ENCODE measurements at regions not wholly inside any gene's neighbourhood (a gene's known extent, or its start where the extent isn't known, plus 50 kb on each side); places are given as distances from the start of the nearest gene placed in this dataset.

GRCh38 chr18:45266023-45266422 is 349.3 kb upstream of the SLC14A2 start:
- DNase-seq (ENCODE audit: low read depth, low spot score), result no peak

DNA sequence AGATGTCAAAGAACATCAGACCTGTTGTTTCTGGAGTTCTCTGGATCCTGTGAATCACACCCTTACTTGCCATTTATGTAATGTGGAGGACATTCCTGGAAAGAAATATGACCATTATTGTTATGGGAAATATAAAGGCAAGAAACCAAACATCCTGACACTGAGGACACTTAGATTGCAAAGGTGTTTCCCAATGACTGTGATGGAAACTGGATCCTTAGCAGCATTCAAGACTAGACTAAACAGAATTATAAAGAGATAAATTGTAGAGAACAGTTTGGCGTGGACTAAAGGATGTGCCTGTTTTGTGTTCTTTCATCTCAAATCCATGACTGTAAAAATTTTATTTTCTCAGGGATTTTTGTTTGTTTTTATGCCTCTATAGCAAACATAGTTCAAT is 347.7 kb upstream of the SLC14A2 start:
- DNase-seq (ENCODE audit: low read depth, low spot score), result no peak

GRCh38 chr18:45268583-45268982 is 346.7 kb upstream of the SLC14A2 start:
- DNase-seq (ENCODE audit: low read depth, low spot score), result no peak

GRCh38 chr18:45270289-45270771 is 344.9 kb upstream of the SLC14A2 start:
- DNase-seq (ENCODE audit: low read depth, low spot score), result no peak

- DNase-seq (ENCODE audit: low read depth, low spot score), result no peak
Measured at GRCh38 chr18:45274026-45274425, 341.2 kb upstream of the SLC14A2 start.

- no peak for DNase-seq (ENCODE audit: low read depth, low spot score)
Measured at GRCh38 chr18:45275367-45276113, 339.7 kb upstream of the SLC14A2 start.

DNA sequence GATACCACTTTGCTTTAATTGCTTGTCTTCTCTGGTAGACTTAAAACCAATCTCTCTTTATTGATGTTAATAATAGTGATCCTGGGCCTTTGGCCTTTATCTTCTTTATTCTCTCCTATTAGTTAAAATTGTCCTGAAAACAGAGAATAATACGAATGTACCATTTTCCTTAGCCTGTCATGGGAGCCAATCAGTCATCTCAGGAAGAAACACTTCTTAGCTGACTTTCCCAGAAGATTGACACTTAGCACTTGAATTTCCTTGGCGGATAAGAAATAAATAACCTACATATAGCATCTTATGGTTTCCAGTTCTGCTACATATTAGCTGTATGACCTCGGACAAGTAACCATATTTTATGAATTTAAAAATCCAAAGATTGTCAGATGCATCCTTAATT is 338.4 kb upstream of the SLC14A2 start:
- no peak for DNase-seq (ENCODE audit: low read depth, low spot score)

DNA sequence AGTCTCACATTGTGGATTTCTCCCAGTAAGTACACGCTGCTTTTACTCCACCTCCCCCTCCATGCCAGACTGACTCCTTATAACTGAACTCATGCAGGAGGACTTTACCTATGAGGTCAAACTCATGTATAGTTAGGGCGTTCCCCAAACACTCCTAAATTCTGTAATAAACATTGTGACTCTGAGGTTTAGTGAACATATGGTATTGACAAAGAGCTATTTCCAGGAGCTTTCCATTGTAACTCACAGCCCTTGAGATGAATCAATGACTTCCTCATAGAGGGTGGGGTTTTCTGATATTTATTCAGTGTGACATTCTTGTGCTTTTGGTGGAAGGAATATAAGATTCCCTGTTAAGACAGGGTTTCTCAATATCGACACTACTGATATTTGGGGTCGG is 337.4 kb upstream of the SLC14A2 start:
- DNase-seq (ENCODE audit: low read depth, low spot score), result no peak

DNA sequence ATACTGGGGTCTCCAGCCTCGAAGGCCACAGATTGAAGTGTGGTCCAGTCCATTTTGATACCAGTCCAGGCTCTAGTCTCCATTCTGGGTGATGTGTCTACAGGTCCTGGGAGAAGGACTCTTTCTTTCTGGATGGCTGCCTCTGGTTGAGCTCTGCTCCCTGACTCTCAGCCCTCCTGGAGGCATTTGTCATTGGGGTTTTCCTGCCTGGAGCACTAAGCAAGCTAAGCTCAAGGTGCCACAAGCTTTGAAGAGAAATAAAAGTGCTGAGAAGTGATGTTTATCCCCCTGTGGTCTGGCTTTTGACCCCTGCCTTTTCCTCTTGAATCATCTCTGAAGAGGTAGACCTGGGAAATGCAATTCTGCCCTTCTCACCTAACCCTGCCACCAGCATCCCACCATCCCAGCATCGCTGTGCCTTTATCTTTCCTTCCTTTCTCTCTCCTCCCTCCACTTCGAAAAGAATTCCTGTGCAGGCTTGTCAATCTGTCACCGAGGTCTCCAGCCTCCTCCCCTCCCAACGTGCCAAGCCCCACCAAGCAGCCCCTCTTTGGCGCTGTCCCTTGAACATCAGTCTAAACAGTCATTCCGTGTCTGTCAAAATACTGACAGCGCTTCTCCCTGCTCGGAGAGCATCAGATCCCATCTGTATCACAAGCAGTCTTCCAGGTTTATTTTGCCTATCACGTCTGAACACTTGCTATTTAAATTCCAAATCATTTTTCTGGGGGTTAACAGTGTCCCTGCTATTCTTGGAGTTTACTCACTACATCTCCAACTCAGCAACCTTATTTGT is 334.6 kb upstream of the SLC14A2 start:
- no peak for DNase-seq (ENCODE audit: low read depth, low spot score)

DNA sequence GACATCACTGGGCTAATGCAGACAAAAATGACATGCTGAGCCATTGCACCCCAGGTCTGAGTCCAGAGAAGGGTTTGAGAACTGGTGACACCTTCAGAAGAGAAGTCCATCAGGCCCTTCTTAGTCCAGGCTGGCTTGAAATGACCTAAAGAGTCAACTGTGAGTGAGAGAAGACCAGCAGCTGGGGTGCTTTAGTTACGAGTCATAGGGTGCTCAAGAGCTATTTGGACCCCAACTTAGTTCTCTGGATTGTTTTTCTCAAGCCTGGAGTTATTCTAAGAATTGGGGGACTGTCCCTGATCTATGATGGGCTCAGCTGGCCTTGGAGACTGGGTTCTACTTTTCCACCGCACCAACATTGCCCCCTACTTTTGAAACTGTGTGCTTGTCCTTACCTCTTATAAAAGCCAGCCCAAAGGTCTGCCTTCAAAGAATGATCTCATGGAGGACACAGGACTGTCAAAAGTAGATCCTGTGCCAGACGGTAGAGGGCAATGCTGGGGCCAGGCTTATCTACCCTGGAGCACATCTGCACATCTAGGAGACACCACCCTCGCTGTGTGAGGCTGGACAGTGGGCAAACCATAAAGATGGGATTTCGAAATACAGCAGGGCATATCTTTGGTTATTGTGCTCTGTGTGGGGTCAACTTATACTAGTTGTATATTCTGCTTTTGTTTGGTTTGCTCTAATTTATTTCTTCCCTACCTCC is 333.0 kb upstream of the SLC14A2 start:
- no peak for DNase-seq (ENCODE audit: low read depth, low spot score)

GRCh38 chr18:45284174-45284573 is 331.1 kb upstream of the SLC14A2 start:
- DNase-seq (ENCODE audit: low read depth, low spot score), result no peak

- DNase-seq (ENCODE audit: low read depth, low spot score), result no peak
Measured at GRCh38 chr18:45284851-45285250, 330.4 kb upstream of the SLC14A2 start.

DNA sequence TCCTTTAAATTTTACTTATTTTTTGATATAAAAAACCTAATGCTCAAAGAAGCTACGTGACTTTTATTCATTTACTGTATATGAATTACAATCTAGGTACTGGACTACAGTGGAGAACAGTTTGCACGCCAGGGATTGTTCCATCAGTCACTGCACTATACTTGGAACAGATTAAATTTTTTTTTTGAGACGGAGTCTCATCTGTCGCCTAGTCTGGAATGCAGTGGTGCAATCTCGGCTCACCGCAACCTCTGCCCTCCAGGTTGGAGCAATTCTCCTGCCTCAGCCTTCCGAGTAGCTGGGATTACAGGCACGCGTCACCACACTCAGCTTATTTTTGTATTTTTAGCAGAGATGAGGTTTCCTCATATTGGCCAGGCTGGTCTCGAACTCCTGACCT is 330.0 kb upstream of the SLC14A2 start:
- no peak for DNase-seq (ENCODE audit: low read depth, low spot score)

- DNase-seq (ENCODE audit: low read depth, low spot score), result no peak
Measured at GRCh38 chr18:45286431-45286830, 328.8 kb upstream of the SLC14A2 start.

- DNase-seq (ENCODE audit: low read depth, low spot score), result no peak
Measured at GRCh38 chr18:45287531-45287930, 327.7 kb upstream of the SLC14A2 start.

GRCh38 chr18:45290364-45290763 is 324.9 kb upstream of the SLC14A2 start:
- no peak for DNase-seq (ENCODE audit: low read depth, low spot score)

DNA sequence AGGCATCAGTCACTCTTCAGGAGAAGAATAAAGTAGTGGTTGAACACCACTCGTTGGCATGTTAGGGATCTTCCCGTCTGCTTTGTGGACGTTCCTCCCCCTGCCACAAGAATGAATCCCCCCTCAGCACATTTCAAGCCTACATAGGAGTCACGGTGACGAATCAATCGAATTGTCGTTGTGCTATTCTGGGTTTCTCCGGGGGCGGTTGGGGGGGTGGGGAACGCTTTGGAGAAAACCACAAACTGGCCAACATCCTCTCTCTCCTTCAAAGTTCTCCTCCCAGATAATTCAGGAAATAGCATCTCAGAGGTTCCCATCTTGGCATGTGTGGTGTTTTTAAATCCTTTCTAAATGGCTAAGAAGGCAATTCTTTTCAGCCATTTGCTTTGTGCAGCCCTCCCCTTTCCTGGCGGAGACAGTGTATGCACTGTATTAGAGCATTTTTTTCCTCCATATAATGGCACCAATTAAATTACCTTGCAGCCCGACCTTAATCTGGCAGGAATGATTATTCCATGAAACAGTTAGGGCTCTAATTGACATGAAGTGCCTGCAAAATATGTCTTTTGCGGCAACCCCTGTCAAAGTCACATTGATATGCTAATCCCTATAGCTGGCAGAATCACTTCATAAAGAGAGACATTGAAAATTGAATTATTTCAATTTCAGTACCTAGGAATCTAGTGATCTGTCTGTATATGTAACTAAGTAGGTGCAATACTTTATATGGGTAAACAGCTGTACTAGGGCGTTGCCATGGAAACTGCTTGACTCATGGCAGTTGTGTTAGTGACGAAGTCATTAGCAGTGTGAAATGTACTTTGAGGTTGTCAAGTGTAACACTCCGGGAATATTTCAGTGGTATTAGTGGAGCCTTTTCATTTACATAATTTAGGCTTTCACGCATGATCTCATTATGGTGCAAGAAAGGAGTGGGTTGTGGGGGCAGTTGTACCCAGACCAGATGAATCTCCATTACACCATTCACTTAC is 323.4 kb upstream of the SLC14A2 start:
- no peak for DNase-seq (ENCODE audit: low read depth, low spot score)

- no peak for DNase-seq (ENCODE audit: low read depth, low spot score)
Measured at GRCh38 chr18:45295388-45295787, 319.9 kb upstream of the SLC14A2 start.

- no peak for DNase-seq (ENCODE audit: low read depth, low spot score)
Measured at GRCh38 chr18:45298986-45299385, 316.3 kb upstream of the SLC14A2 start.

DNA sequence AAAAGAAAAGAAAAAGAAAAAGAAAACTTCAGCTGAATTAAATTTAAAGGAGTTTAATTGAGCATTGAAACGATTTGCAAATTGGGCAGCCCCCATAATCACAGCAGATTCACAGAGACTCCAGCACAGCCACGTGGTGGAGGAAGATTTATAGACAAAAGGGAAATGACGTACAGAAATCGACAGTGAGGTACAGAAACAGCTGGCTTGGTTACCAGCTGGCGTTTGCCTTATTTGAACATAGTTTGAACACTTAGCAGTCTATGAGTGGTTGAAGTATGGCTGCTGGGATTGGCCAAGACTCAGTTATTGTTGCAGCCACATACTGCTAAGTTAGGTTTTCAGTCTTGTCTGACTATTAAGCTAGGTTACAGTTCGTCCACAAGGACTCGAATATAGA is 312.2 kb upstream of the SLC14A2 start:
- no peak for DNase-seq (ENCODE audit: low read depth, low spot score)

- no peak for DNase-seq (ENCODE audit: low read depth, low spot score)
Measured at GRCh38 chr18:45304558-45304957, 310.7 kb upstream of the SLC14A2 start.
